KMS-11 (cell line): ENCODE measurements at regions not wholly inside any gene's neighbourhood (a gene's known extent, or its start where the extent isn't known, plus 50 kb on each side); places are given as distances from the start of the nearest gene placed in this dataset.

Experiments
- H2AFZ ChIP-seq: fragments of 200-600 bp; sonication (generic); 2 replicates; pipeline ENCODE4 v1.6.1; 2016; ENCODE audit warnings: antibody characterized with exemption, mixed run types, low read depth
- H3K27ac ChIP-seq: fragments of 200-600 bp; sonication (generic); 2 replicates; pipeline ENCODE4 v1.6.1; 2016; ENCODE audit warnings: mild to moderate bottlenecking, mixed run types
- H3K27me3 ChIP-seq: fragments of 200-600 bp; sonication (generic); 2 replicates; pipeline ENCODE4 v1.6.1; 2017; ENCODE audit warnings: mild to moderate bottlenecking, low read depth, mixed run types, moderate library complexity; ENCODE audit not compliant: insufficient read depth
- H3K36me3 ChIP-seq: fragments of 200-600 bp; sonication (generic); 2 replicates; pipeline ENCODE4 v1.6.1; 2017; ENCODE audit warnings: mild to moderate bottlenecking, mixed run types; ENCODE audit not compliant: insufficient read depth
- H3K4me1 ChIP-seq: fragments of 200-600 bp; sonication (generic); 2 replicates; pipeline ENCODE4 v1.6.1; 2016; ENCODE audit warnings: mild to moderate bottlenecking, low read depth, mixed run types; ENCODE audit not compliant: poor library complexity, severe bottlenecking
- H3K4me2 ChIP-seq: fragments of 200-600 bp; sonication (generic); 2 replicates; pipeline ENCODE4 v1.7.0; 2016; ENCODE audit warnings: mild to moderate bottlenecking, mixed run types
- H3K4me3 ChIP-seq: fragments of 200-600 bp; sonication (generic); IDR thresholded peaks from 2 replicates; pipeline ENCODE4 v1.6.1; 2017; ENCODE audit warnings: low read depth, low read length, mixed read lengths; ENCODE audit not compliant: insufficient read depth
- H3K79me2 ChIP-seq: fragments of 200-600 bp; sonication (generic); 2 replicates; pipeline ENCODE4 v1.6.1; 2016; ENCODE audit warnings: low read depth, mixed run types; ENCODE audit not compliant: insufficient read depth
- H3K9ac ChIP-seq: fragments of 200-600 bp; sonication (generic); 2 replicates; pipeline ENCODE4 v1.6.1; 2016; ENCODE audit warnings: mild to moderate bottlenecking, mixed run types
- H4K20me1 ChIP-seq: fragments of 200-600 bp; sonication (generic); 2 replicates; pipeline ENCODE4 v1.6.1; 2016; ENCODE audit warnings: mild to moderate bottlenecking, mixed run types; ENCODE audit not compliant: insufficient read depth
- CTCF ChIP-seq: fragments of 200-600 bp; sonication (generic); conservative IDR thresholded peaks from 2 replicates; pipeline ENCODE4 v1.6.1; 2017; ENCODE audit warnings: low read depth, mild to moderate bottlenecking, antibody characterized with exemption, low read length, moderate library complexity, mixed read lengths

DNA sequence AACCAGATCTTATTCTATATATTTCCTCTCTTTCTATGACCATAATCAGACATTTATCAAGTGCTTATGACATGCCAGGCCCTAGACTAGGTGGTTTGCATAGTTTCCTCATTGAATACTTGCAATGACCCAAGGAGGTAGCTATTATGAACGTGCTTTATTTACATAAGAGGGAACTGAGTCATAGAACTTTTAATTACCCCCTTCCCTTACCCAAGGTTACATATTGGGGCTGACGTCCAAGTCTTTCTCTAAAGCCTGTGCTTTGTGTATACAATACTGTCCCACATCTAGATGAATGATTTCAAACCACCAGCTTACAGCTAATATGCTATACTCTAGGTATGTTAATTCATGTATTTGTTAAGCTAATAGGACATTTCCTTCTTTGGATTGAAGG is 91.9 kb upstream of the NPY start:
- Histone ChIP-seq H3K36me3 (no peaks in the 10 kb centered on the region), H3K27me3 (no peaks in the 10 kb centered on the region), H3K4me3 (no peak overlapping the region), H4K20me1 (no peaks in the 10 kb centered on the region), H2AFZ (no peak overlapping the region), H3K9ac (no peak overlapping the region), H3K27ac (no peak overlapping the region), H3K4me2 (no peak overlapping the region), H3K79me2 (no peaks in the 10 kb centered on the region), H3K4me1 (no peaks in the 10 kb centered on the region)
- no peak for TF ChIP-seq CTCF

GRCh38 chr7:24192691-24193090 is 91.3 kb upstream of the NPY start:
- no peak overlapping the region for H2AFZ ChIP-seq
- H3K79me2 ChIP-seq, result no peaks in the 10 kb centered on the region
- H3K27ac ChIP-seq, result no peak overlapping the region
- H3K9ac ChIP-seq, result no peak overlapping the region
- no peaks in the 10 kb centered on the region for H4K20me1 ChIP-seq
- no peak for TF ChIP-seq CTCF
- no peak overlapping the region for H3K4me3 ChIP-seq
- H3K36me3 ChIP-seq, result no peaks in the 10 kb centered on the region
- H3K4me2 ChIP-seq, result no peak overlapping the region
- no peaks in the 10 kb centered on the region for H3K4me1 ChIP-seq
- H3K27me3 ChIP-seq, result no peaks in the 10 kb centered on the region

- H4K20me1 ChIP-seq, result no peaks in the 10 kb centered on the region
- H3K79me2 ChIP-seq, result no peaks in the 10 kb centered on the region
- H3K4me1 ChIP-seq, result no peaks in the 10 kb centered on the region
- H3K4me3 ChIP-seq, result no peak overlapping the region
- H3K36me3 ChIP-seq, result no peaks in the 10 kb centered on the region
- H2AFZ ChIP-seq, result no peak overlapping the region
- H3K27me3 ChIP-seq, result no peaks in the 10 kb centered on the region
- H3K27ac ChIP-seq, result no peak overlapping the region
- TF ChIP-seq CTCF, result no peak
- no peak overlapping the region for H3K9ac ChIP-seq
- H3K4me2 ChIP-seq, result no peak overlapping the region
Measured at GRCh38 chr7:24197852-24198251, 86.1 kb upstream of the NPY start.

DNA sequence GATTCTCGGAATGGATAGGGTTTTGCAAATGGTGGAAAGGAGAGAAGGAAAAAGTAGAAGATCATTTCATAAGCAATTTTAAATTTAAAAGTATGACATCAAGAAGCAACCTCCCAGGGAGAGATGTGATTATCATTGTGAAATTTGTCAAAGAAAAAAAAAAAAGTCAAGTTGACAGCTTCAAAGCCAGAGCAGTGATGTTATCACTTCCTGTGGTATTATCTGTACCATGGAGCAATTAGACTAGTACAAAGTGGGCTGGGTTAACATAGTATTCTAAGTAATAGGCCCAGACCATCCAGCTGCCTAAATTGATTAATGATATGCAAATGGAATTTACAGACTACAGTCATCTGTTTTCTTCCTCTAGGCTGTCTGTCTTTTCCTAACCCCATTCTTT is 84.0 kb upstream of the NPY start:
- Histone ChIP-seq H3K27ac (no peak overlapping the region), H3K27me3 (no peaks in the 10 kb centered on the region), H3K4me1 (no peaks in the 10 kb centered on the region), H3K4me2 (no peak overlapping the region), H4K20me1 (no peaks in the 10 kb centered on the region), H3K4me3 (no peak overlapping the region), H3K9ac (no peak overlapping the region), H3K36me3 (no peaks in the 10 kb centered on the region), H2AFZ (no peak overlapping the region), H3K79me2 (no peaks in the 10 kb centered on the region)
- TF ChIP-seq CTCF, result no peak
